ENCODE measurements at regions not wholly inside any gene's neighbourhood (a gene's known extent, or its start where the extent isn't known, plus 50 kb on each side); places are given as distances from the start of the nearest gene placed in this dataset.

DNA sequence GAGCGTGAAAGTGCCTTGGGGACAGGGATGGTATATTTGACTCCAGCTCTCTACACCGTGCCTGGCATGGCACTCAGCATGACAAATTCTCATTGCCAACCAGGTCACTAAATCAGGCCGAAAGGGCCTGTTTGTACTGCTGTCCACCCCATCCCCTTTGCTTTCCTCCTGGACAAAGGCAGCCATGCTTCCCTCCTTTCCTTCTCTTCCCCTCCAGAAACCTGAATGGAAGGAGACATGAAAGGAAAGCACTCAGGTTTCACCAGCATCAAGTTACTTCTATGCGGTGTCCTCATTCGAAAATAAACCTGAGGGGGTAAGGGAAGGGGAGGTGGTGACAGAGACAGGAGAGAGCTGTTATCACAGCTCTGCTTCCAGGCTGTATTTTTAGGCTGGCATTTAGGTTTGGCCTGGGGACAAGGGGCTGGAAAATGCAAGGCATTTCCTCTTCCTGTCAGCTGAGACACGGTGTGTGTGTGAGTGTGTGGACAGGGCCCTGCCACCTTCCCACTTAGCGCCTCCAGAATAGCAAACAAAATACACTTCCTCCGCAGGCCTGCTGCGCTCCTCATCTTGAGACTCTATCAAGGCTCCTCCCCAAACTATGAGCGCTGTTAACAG lies 79.9 kb upstream of the COL13A1 start:
- DNase-seq (ENCODE audit: low read depth): peak; percentile 30

GRCh38 chr10:69723653-69724052 lies 78.1 kb upstream of the COL13A1 start:
- Histone ChIP-seq H3K36me3 (ENCODE audit: control insufficient read depth, insufficient read depth, low read length) (no peaks in the 10 kb centered on the region), H3K27me3 (ENCODE audit: control insufficient read depth, insufficient read depth, low read length) (no peaks in the 10 kb centered on the region), H3K4me3 (ENCODE audit: low read depth, low read length) (no peak overlapping the region)
- no peak for DNase-seq (ENCODE audit: low read depth)
- FAIRE-seq: no peak
- TF ChIP-seq, protein P1, sequence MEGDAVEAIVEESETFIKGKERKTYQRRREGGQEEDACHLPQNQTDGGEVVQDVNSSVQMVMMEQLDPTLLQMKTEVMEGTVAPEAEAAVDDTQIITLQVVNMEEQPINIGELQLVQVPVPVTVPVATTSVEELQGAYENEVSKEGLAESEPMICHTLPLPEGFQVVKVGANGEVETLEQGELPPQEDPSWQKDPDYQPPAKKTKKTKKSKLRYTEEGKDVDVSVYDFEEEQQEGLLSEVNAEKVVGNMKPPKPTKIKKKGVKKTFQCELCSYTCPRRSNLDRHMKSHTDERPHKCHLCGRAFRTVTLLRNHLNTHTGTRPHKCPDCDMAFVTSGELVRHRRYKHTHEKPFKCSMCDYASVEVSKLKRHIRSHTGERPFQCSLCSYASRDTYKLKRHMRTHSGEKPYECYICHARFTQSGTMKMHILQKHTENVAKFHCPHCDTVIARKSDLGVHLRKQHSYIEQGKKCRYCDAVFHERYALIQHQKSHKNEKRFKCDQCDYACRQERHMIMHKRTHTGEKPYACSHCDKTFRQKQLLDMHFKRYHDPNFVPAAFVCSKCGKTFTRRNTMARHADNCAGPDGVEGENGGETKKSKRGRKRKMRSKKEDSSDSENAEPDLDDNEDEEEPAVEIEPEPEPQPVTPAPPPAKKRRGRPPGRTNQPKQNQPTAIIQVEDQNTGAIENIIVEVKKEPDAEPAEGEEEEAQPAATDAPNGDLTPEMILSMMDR (IDR thresholded peaks at IDR 0.05; ENCODE audit: insufficient read depth, low read length, severe bottlenecking): no peak

More for the DNA sequence above, 79.9 kb upstream of the COL13A1 start:
- FAIRE-seq: no peak
- Histone ChIP-seq H3K27me3 (ENCODE audit: control insufficient read depth, insufficient read depth, low read length) (no peaks in the 10 kb centered on the region), H3K36me3 (ENCODE audit: control insufficient read depth, insufficient read depth, low read length) (no peaks in the 10 kb centered on the region), H3K4me3 (ENCODE audit: low read depth, low read length) (no peak overlapping the region)
- TF ChIP-seq, protein P1 (IDR thresholded peaks at IDR 0.05; ENCODE audit: insufficient read depth, low read length, severe bottlenecking): no peak

- FAIRE-seq (no peak), DNase-seq (ENCODE audit: low read depth) (no peak)
- Histone ChIP-seq H3K4me3 (ENCODE audit: low read depth, low read length) (no peak overlapping the region), H3K27me3 (ENCODE audit: control insufficient read depth, insufficient read depth, low read length) (no peaks in the 10 kb centered on the region), H3K36me3 (ENCODE audit: control insufficient read depth, insufficient read depth, low read length) (no peaks in the 10 kb centered on the region)
- TF ChIP-seq, protein P1 (IDR thresholded peaks at IDR 0.05; ENCODE audit: insufficient read depth, low read length, severe bottlenecking): no peak
Observed at GRCh38 chr10:69726850-69727249, 74.9 kb upstream of the COL13A1 start.

DNA sequence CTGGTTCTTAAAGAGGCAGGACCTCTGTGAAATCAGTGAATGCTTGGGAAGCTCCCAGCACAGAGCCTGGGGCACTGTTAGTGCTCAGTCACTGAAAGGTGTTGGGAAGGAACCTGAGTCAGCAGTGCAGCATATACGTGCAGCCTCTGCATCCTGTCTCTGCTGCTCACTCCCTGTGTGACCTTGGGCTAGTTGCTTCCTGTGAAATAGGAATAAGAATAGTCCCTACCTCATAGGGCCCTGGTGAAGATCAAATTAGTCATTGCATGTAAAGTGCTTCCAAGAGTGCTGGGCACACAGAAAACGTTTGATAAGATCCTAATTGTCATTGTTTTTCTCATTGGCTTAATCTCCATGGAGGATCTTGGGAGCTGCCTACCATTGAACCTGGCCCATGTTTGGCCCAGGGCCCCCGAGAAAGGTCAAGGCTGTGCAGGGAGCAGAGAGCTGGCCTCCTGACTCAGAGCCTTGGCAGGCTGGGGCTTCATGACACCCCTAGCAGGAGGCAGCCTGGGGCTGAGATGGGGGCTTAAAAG lies 73.3 kb upstream of the COL13A1 start:
- FAIRE-seq (peak; percentile 96), DNase-seq (ENCODE audit: low read depth) (peak; percentile 99)
- H3K27me3 ChIP-seq (ENCODE audit: control insufficient read depth, insufficient read depth, low read length): no peaks in the 10 kb centered on the region
- TF ChIP-seq, protein P1 (IDR thresholded peaks at IDR 0.05; ENCODE audit: insufficient read depth, low read length, severe bottlenecking): no peak
- no peak overlapping the region for H3K4me3 ChIP-seq (ENCODE audit: low read depth, low read length)
- H3K36me3 ChIP-seq (ENCODE audit: control insufficient read depth, insufficient read depth, low read length): no peaks in the 10 kb centered on the region

DNA sequence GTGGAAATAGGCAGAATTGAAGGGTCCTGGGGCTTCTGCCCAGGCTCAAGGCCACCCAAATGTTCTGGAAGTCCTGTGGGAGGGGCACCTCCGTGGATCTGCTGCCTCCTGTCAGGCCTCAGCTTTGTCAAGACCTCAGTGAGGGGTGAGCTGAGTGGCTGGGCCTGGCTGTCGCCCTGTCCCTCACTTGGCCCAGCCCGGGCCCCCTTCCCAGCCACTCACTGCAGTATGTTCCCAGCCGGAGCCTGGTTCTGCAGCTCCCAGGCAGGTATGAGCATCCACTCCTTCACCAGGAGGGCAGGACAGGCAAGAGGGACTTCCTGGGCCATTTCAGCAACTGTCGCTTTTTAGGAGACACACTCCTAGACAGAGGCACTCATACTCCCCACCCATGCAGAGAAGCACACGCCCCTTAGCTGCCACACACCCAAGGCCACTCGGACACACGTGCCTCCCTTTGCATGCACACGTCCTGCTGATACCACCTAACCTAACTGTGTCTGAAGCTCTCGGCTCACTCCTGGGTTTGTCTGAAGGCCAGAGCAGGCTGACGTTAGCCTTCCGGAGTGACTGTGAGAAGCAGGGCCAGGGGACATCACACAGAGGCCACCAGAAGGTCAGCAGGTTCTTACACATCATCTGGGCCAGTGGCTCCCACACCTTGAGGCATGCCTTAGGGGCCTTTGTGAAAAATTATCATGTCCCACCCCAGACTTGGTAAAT lies 72.2 kb upstream of the COL13A1 start:
- no peaks in the 10 kb centered on the region for H3K36me3 ChIP-seq (ENCODE audit: control insufficient read depth, insufficient read depth, low read length)
- FAIRE-seq (no peak), DNase-seq (ENCODE audit: low read depth) (no peak)
- H3K27me3 ChIP-seq (ENCODE audit: control insufficient read depth, insufficient read depth, low read length): no peaks in the 10 kb centered on the region
- TF ChIP-seq, protein P1 (IDR thresholded peaks at IDR 0.05; ENCODE audit: insufficient read depth, low read length, severe bottlenecking): no peak
- no peak overlapping the region for H3K4me3 ChIP-seq (ENCODE audit: low read depth, low read length)

Measured in bronchial epithelial cell (primary cell).